CD14-positive monocyte (primary cell): ENCODE measurements at regions not wholly inside any gene's neighbourhood (a gene's known extent, or its start where the extent isn't known, plus 50 kb on each side); places are given as distances from the start of the nearest gene placed in this dataset.

Experiments used
- DNase-seq, 3 donors: peaks; one replicate each; pipeline ENCODE4 v3.0.0-alpha.2; 2011 to 2022
- H2AFZ ChIP-seq: 2 replicates; pipeline ENCODE4 v1.6.0; 2012; ENCODE audit warnings: mild to moderate bottlenecking, low read depth, low read length, inconsistent platforms; ENCODE audit not compliant: insufficient read depth, poor library complexity, severe bottlenecking
- H3K27ac ChIP-seq, 2 donors: 1 replicate in 1 of 2; 2 replicates in 1 of 2; pipeline ENCODE4 v1.5.1; 2012 to 2013; ENCODE audit warnings: low read length in 2 of 2, control low read depth in 1 of 2, inconsistent platforms in 1 of 2, low read depth in 1 of 2, mild to moderate bottlenecking in 1 of 2
- H3K27me3 ChIP-seq, 2 donors: one replicate each; pipeline versions ENCODE4 v1.6.0 to v1.6.1; 2011 to 2013; ENCODE audit warnings: low read length in 2 of 2; ENCODE audit not compliant: control insufficient read depth in 2 of 2, insufficient read depth in 2 of 2
- H3K36me3 ChIP-seq, 2 donors: replicated peaks in 1 of 2; 1 replicate in 1 of 2; 2 replicates in 1 of 2; pipeline versions ENCODE4 v1.5.1 to v1.6.1; 2012 to 2013; ENCODE audit warnings: low read length in 2 of 2, control low read depth in 1 of 2, inconsistent platforms in 1 of 2, mild to moderate bottlenecking in 1 of 2; ENCODE audit not compliant: insufficient read depth in 2 of 2, control insufficient read depth in 1 of 2
- H3K4me1 ChIP-seq, 2 donors: 1 replicate in 1 of 2; 2 replicates in 1 of 2; pipeline versions ENCODE4 v1.5.1 to v1.6.1; 2012 to 2013; ENCODE audit warnings: low read length in 2 of 2, control low read depth in 1 of 2, inconsistent platforms in 1 of 2, mild to moderate bottlenecking in 1 of 2, moderate library complexity in 1 of 2; ENCODE audit not compliant: insufficient read depth in 2 of 2, control insufficient read depth in 1 of 2
- H3K4me2 ChIP-seq: replicated peaks from 2 replicates; pipeline ENCODE3; 2012; ENCODE audit warnings: low read length, moderate library complexity, mild to moderate bottlenecking; ENCODE audit not compliant: poor library complexity, severe bottlenecking; ENCODE audit errors: extremely low read depth
- H3K4me3 ChIP-seq, 3 experiments: fragments of 200-600 bp in 1 of 3; sonication (generic) in 1 of 3; replicated peaks in 1 of 3; 1 replicate in 2 of 3; 2 replicates in 1 of 3; pipeline ENCODE4 v1.5.1; 2011 to 2013; ENCODE audit warnings: low read length in 3 of 3, mild to moderate bottlenecking in 3 of 3, control low read depth in 2 of 3, low read depth in 2 of 3, inconsistent platforms in 1 of 3, moderate library complexity in 1 of 3
- H3K79me2 ChIP-seq: 2 replicates; pipeline ENCODE4 v1.6.0; 2012; ENCODE audit warnings: mild to moderate bottlenecking, control low read depth, inconsistent platforms, low read length, moderate library complexity; ENCODE audit not compliant: insufficient read depth
- H3K9ac ChIP-seq: 2 replicates; pipeline ENCODE4 v1.6.0; 2017; ENCODE audit warnings: low read length, mild to moderate bottlenecking; ENCODE audit not compliant: insufficient read depth, poor library complexity, severe bottlenecking
- H3K9me3 ChIP-seq, 2 donors: replicated peaks in 1 of 2; 1 replicate in 1 of 2; 2 replicates in 1 of 2; pipeline versions ENCODE4 v1.5.1 to v1.6.1; 2012 to 2013; ENCODE audit warnings: low read length in 2 of 2, control low read depth in 1 of 2; ENCODE audit not compliant: control insufficient read depth in 1 of 2, insufficient read depth in 1 of 2
- H4K20me1 ChIP-seq: 2 replicates; pipeline ENCODE4 v1.6.0; 2012; ENCODE audit warnings: mild to moderate bottlenecking, low read length, control low read depth, moderate library complexity; ENCODE audit not compliant: insufficient read depth
- H3K27ac Mint-ChIP-seq, 7 donors: one replicate each; pipeline ENCODE4 v1.8.0; 2020; ENCODE audit warnings: mild to moderate bottlenecking in 7 of 7, mixed read lengths in 7 of 7, moderate library complexity in 6 of 7, inconsistent platforms in 2 of 7
- H3K27me3 Mint-ChIP-seq, 3 donors: one replicate each; pipeline ENCODE4 v1.8.0; 2021 to 2022; ENCODE audit warnings: low read depth in 3 of 3, mild to moderate bottlenecking in 3 of 3, mixed read lengths in 3 of 3, moderate library complexity in 3 of 3, inconsistent platforms in 1 of 3
- H3K36me3 Mint-ChIP-seq, 2 donors: one replicate each; pipeline ENCODE4 v1.8.0; 2020; ENCODE audit warnings: mixed read lengths in 2 of 2, inconsistent platforms in 1 of 2, mild to moderate bottlenecking in 1 of 2
- H3K4me1 Mint-ChIP-seq: one replicate; pipeline ENCODE4 v1.8.0; 2020; ENCODE audit warnings: mild to moderate bottlenecking, mixed read lengths
- H3K4me3 Mint-ChIP-seq, 2 donors: one replicate each; pipeline ENCODE4 v1.8.0; 2020; ENCODE audit warnings: mild to moderate bottlenecking in 2 of 2, mixed read lengths in 2 of 2, moderate library complexity in 1 of 2
- H3K9me3 Mint-ChIP-seq, 7 donors: one replicate each; pipeline ENCODE4 v1.8.0; 2020 to 2022; ENCODE audit warnings: mixed read lengths in 7 of 7, mild to moderate bottlenecking in 6 of 7, moderate library complexity in 6 of 7, inconsistent platforms in 2 of 7
- CTCF ChIP-seq: fragments of 200-600 bp; IDR thresholded peaks from one replicate; pipeline ENCODE4 v1.8.0; 2022; ENCODE audit warnings: antibody characterized with exemption, mild to moderate bottlenecking
- WGBS: methylation state at CpG from one replicate; pipeline ENCODE4 v1.1.5; 2013; ENCODE audit warnings: missing lambda C conversion rate; ENCODE audit not compliant: insufficient coverage; 5-methylcytosine and 5-hydroxymethylcytosine counted together
- intact Hi-C, 2 donors: fragments of 100-400 bp; cut with micrococcal nuclease; formaldehyde crosslinking; loops; one replicate each; pipeline versions ENCODE4 v1.15.0 to v1.15.1; 2023

GRCh38 chr7:51457079-51457478 lies 140.5 kb upstream of the COBL start:
- Histone ChIP-seq H3K27me3 (no peaks in the 10 kb centered on the region), H4K20me1 (no peaks in the 10 kb centered on the region), H3K79me2 (no peaks in the 10 kb centered on the region), H3K36me3 (no peaks in the 10 kb centered on the region), H3K9me3 (no peaks in the 10 kb centered on the region), H2AFZ (no peak overlapping the region), H3K27ac (no peak overlapping the region), H3K4me2 (no peak overlapping the region), H3K4me3 (no peak overlapping the region), H3K4me1 (no peaks in the 10 kb centered on the region), H3K9ac (no peak overlapping the region)
- WGBS, result 69% methylated on average over 3 of the region's 5 CpGs
- no peaks in the 10 kb centered on the region for H3K36me3 Mint-ChIP-seq
- H3K27me3 Mint-ChIP-seq, result peaks cover 0 to 7% (median 0%) of the 10 kb centered on the region in 3 donors
- H3K4me1 Mint-ChIP-seq, result no peaks in the 10 kb centered on the region
- H3K27ac Mint-ChIP-seq, result no peak overlapping the region
- intact Hi-C loops, result no loop called here
- peaks cover 0 to 17% (median 2%) of the 10 kb centered on the region in 7 donors for H3K9me3 Mint-ChIP-seq
- no peak overlapping the region for H3K4me3 Mint-ChIP-seq
- DNase-seq, result no peak
- TF ChIP-seq CTCF, result no peak

GRCh38 chr7:51456431-51457060 lies 139.9 kb upstream of the COBL start:
- Mint-ChIP-seq H3K36me3 (no peaks in the 10 kb centered on the region), H3K27me3 (peaks cover 0 to 7% (median 0%) of the 10 kb centered on the region in 3 donors), H3K27ac (no peak overlapping the region), H3K4me1 (no peaks in the 10 kb centered on the region), H3K4me3 (no peak overlapping the region), H3K9me3 (peaks cover 0 to 17% (median 2%) of the 10 kb centered on the region in 7 donors)
- no peak for TF ChIP-seq CTCF
- H3K79me2 ChIP-seq, result no peaks in the 10 kb centered on the region
- intact Hi-C loops, result no loop called here
- no peaks in the 10 kb centered on the region for H3K36me3 ChIP-seq
- no peak overlapping the region for H3K4me2 ChIP-seq
- no peak overlapping the region for H3K4me3 ChIP-seq
- WGBS, result 71% methylated on average over 1 of the region's 2 CpGs
- no peak overlapping the region for H3K9ac ChIP-seq
- H3K27me3 ChIP-seq, result no peaks in the 10 kb centered on the region
- H3K4me1 ChIP-seq, result no peaks in the 10 kb centered on the region
- H3K27ac ChIP-seq, result no peak overlapping the region
- no peak overlapping the region for H2AFZ ChIP-seq
- DNase-seq, result no peak
- no peaks in the 10 kb centered on the region for H3K9me3 ChIP-seq
- H4K20me1 ChIP-seq, result no peaks in the 10 kb centered on the region
